HEK293 (cell line): ENCODE measurements at regions not wholly inside any gene's neighbourhood (a gene's known extent, or its start where the extent isn't known, plus 50 kb on each side); places are given as distances from the start of the nearest gene placed in this dataset.

Source experiments
- CTCF ChIA-PET: fragments of 350-600 bp; formaldehyde crosslinking; extraction: SDS; loops from one replicate; lab custom pipeline; 2021; ENCODE audit warnings: antibody characterized with exemption; lab: Yijun Ruan, JAX
- POLR2A ChIA-PET: fragments of 300-600 bp; formaldehyde crosslinking; extraction: SDS; loops from one replicate; lab custom pipeline; 2020; ENCODE audit warnings: antibody characterized with exemption, inconsistent platforms; lab: Yijun Ruan, JAX
- H3K27ac ChIP-seq: fragments of 200-500 bp; sonication (Bioruptor generic); 2 replicates; pipeline ENCODE4 v1.5.1; 2014; ENCODE audit warnings: low read depth, low read length, control low read depth, inconsistent platforms; ENCODE audit errors: extremely low read depth
- H3K36me3 ChIP-seq, 2 experiments: fragments of 200-500 bp in 1 of 2; sonication (Bioruptor generic) in 1 of 2; 1 replicate in 1 of 2; 2 replicates in 1 of 2; pipeline ENCODE4 v1.5.1; 2014 to 2017; ENCODE audit warnings: inconsistent platforms in 2 of 2, low read length in 2 of 2; ENCODE audit not compliant: control insufficient read depth in 2 of 2, insufficient read depth in 1 of 2
- H3K4me1 ChIP-seq: fragments of 200-500 bp; sonication (Bioruptor generic); 2 replicates; pipeline ENCODE4 v1.5.1; 2014; ENCODE audit warnings: mild to moderate bottlenecking, low read length, inconsistent platforms; ENCODE audit not compliant: control insufficient read depth, insufficient read depth
- H3K4me3 ChIP-seq: 2 replicates; pipeline ENCODE4 v1.5.1; 2011; ENCODE audit warnings: low read depth, mild to moderate bottlenecking, control low read depth, low read length, moderate library complexity
- H3K9me3 ChIP-seq: fragments of 200-500 bp; sonication (Bioruptor generic); 2 replicates; pipeline ENCODE4 v1.5.1; 2014; ENCODE audit warnings: low read depth, low read length, inconsistent platforms; ENCODE audit not compliant: control insufficient read depth, insufficient read depth
- BCL6B ChIP-seq: fragments of 450-650 bp; formaldehyde crosslinking; IDR thresholded peaks from 2 replicates; pipeline ENCODE4 v1.5.1; 2017; ENCODE audit warnings: missing biosample characterization, missing genetic modification characterization
- EGR2 ChIP-seq: fragments of 450-650 bp; formaldehyde crosslinking; IDR thresholded peaks from 2 replicates; pipeline ENCODE4 v1.5.1; 2016; ENCODE audit warnings: low read depth, missing biosample characterization, missing genetic modification characterization
- GLI2 ChIP-seq: fragments of 450-650 bp; formaldehyde crosslinking; IDR thresholded peaks from 2 replicates; pipeline ENCODE4; 2017; ENCODE audit warnings: missing biosample characterization, missing genetic modification characterization, low read depth, borderline replicate concordance
- KLF1 ChIP-seq: fragments of 450-650 bp; formaldehyde crosslinking; IDR thresholded peaks from 2 replicates; pipeline ENCODE4 v1.5.1; 2016; ENCODE audit warnings: missing biosample characterization, missing genetic modification characterization
- PRDM4 ChIP-seq: fragments of 450-650 bp; formaldehyde crosslinking; IDR thresholded peaks from 2 replicates; pipeline ENCODE4 v1.5.1; 2017; ENCODE audit warnings: missing biosample characterization, missing genetic modification characterization
- YY1 ChIP-seq: fragments of 450-650 bp; formaldehyde crosslinking; IDR thresholded peaks from 2 replicates; pipeline ENCODE4 v1.5.1; 2018; ENCODE audit warnings: missing biosample characterization, missing genetic modification characterization
- ZBTB21 ChIP-seq: fragments of 450-650 bp; formaldehyde crosslinking; IDR thresholded peaks from 2 replicates; pipeline ENCODE4 v1.5.1; 2017; ENCODE audit warnings: missing biosample characterization, missing genetic modification characterization
- ZBTB48 ChIP-seq: fragments of 450-650 bp; formaldehyde crosslinking; IDR thresholded peaks from 2 replicates; pipeline ENCODE4 v1.5.1; 2016; ENCODE audit warnings: missing biosample characterization, missing genetic modification characterization
- ZBTB6 ChIP-seq: fragments of 450-650 bp; formaldehyde crosslinking; IDR thresholded peaks from 2 replicates; pipeline ENCODE4 v1.5.1; 2017; ENCODE audit warnings: missing biosample characterization, missing genetic modification characterization
- ZNF169 ChIP-seq: fragments of 450-650 bp; formaldehyde crosslinking; IDR thresholded peaks from 2 replicates; pipeline ENCODE4 v1.5.1; 2016; ENCODE audit warnings: missing biosample characterization, missing genetic modification characterization
- ZNF19 ChIP-seq: fragments of 450-650 bp; formaldehyde crosslinking; IDR thresholded peaks from 2 replicates; pipeline ENCODE4; 2016; ENCODE audit warnings: missing biosample characterization, missing genetic modification characterization, low read depth
- ZNF302 ChIP-seq: fragments of 450-650 bp; formaldehyde crosslinking; IDR thresholded peaks from 2 replicates; pipeline ENCODE4 v1.5.1; 2016; ENCODE audit warnings: missing biosample characterization, missing genetic modification characterization, low read depth
- ZNF350 ChIP-seq: fragments of 450-650 bp; formaldehyde crosslinking; IDR thresholded peaks from 2 replicates; pipeline ENCODE4 v1.5.0; 2017; ENCODE audit warnings: missing biosample characterization, mild to moderate bottlenecking, missing genetic modification characterization
- ZNF354C ChIP-seq: fragments of 450-650 bp; formaldehyde crosslinking; IDR thresholded peaks from 2 replicates; pipeline ENCODE4 v1.5.1; 2016; ENCODE audit warnings: missing biosample characterization, missing genetic modification characterization, low read depth, borderline replicate concordance
- ZNF394 ChIP-seq: fragments of 450-650 bp; formaldehyde crosslinking; IDR thresholded peaks from 2 replicates; pipeline ENCODE4 v1.5.1; 2016; ENCODE audit warnings: missing biosample characterization, missing genetic modification characterization, mild to moderate bottlenecking, moderate library complexity, borderline replicate concordance
- ZNF449 ChIP-seq: fragments of 450-650 bp; formaldehyde crosslinking; IDR thresholded peaks from 2 replicates; pipeline ENCODE4 v1.5.1; 2017; ENCODE audit warnings: missing biosample characterization, mild to moderate bottlenecking, missing genetic modification characterization, moderate library complexity
- ZNF48 ChIP-seq: fragments of 450-650 bp; formaldehyde crosslinking; IDR thresholded peaks from 2 replicates; pipeline ENCODE4 v1.5.1; 2016; ENCODE audit warnings: missing biosample characterization, missing genetic modification characterization
- ZNF514 ChIP-seq: fragments of 450-650 bp; formaldehyde crosslinking; IDR thresholded peaks from 2 replicates; pipeline ENCODE4 v1.5.1; 2016; ENCODE audit warnings: missing biosample characterization, missing genetic modification characterization
- ZNF555 ChIP-seq: fragments of 450-650 bp; formaldehyde crosslinking; conservative IDR thresholded peaks from 2 replicates; pipeline ENCODE4 v1.5.1; 2017; ENCODE audit warnings: missing biosample characterization, mild to moderate bottlenecking, missing genetic modification characterization, inconsistent platforms
- ZNF561 ChIP-seq: fragments of 450-650 bp; IDR thresholded peaks from 2 replicates; pipeline ENCODE4 v1.5.1; 2018; ENCODE audit warnings: missing biosample characterization, missing genetic modification characterization, borderline replicate concordance
- ZNF585B ChIP-seq: fragments of 450-650 bp; formaldehyde crosslinking; IDR thresholded peaks from 2 replicates; pipeline ENCODE4 v1.5.1; 2016; ENCODE audit warnings: missing biosample characterization, missing genetic modification characterization
- ZNF626 ChIP-seq: fragments of 450-650 bp; sonication (Bioruptor Pico); formaldehyde crosslinking; IDR thresholded peaks from 2 replicates; pipeline ENCODE4 v1.5.1; 2018; ENCODE audit warnings: missing biosample characterization, missing genetic modification characterization, inconsistent platforms
- ZSCAN23 ChIP-seq: fragments of 450-650 bp; formaldehyde crosslinking; IDR thresholded peaks from 2 replicates; pipeline ENCODE4 v1.5.1; 2016; ENCODE audit warnings: missing biosample characterization, missing genetic modification characterization
- TF ChIP-seq, protein P1 (sequence below): fragments of 450-650 bp; formaldehyde crosslinking; IDR thresholded peaks from 2 replicates; pipeline ENCODE4 v1.5.1; 2016; ENCODE audit warnings: missing biosample characterization, missing genetic modification characterization
- TF ChIP-seq, protein P2 (sequence below): fragments of 450-650 bp; formaldehyde crosslinking; IDR thresholded peaks from 2 replicates; pipeline ENCODE4; 2016; ENCODE audit warnings: missing biosample characterization, missing genetic modification characterization

GRCh38 chr3:78314327-78314726, 1274.4 kb downstream of the ROBO2 start (continued):
- no peak for TF ChIP-seq ZNF350 (tag by site-specific recombination)
- no peak for TF ChIP-seq EGR2 (tag by site-specific recombination)
- TF ChIP-seq ZNF561 (tag by site-specific recombination): no peak
- TF ChIP-seq, all 188 proteins: peak for 0

DNA sequence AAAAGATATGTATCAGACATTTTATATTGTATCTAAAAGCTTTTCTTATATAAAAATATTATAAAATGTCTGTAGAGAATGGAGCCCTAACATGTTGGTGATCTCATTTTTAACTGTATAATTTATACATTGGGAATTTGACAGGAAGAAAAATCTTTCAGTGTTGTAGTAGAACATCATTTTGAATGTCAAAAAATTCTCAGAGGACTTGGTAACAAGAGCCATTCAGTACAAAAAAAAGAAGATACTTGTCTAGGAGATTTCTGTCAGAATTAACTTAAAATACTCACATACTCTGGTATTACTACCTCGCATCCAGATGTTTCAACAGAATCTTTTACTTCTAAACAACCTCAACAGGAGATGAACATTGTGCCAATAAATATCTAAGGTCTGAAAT, 1277.9 kb downstream of the ROBO2 start:
- CTCF ChIA-PET: interaction anchor here (1.0 kb wide), 1 partner anchor 51 kb away, joined by 3 read pairs; no protein-coding TSS in a partner anchor
- TF ChIP-seq ZNF449 (tag by site-specific recombination): no peak
- TF ChIP-seq ZNF555 (tag by site-specific recombination): no peak
- no peak for TF ChIP-seq GLI2 (tag by site-specific recombination)
- TF ChIP-seq BCL6B (tag by site-specific recombination): no peak
- TF ChIP-seq ZNF394 (tag by site-specific recombination): no peak
- no peak for TF ChIP-seq ZNF302 (tag by site-specific recombination)
- no peak for TF ChIP-seq ZNF169 (tag by site-specific recombination)
- no peak for TF ChIP-seq ZBTB48 (tag by site-specific recombination)
- no peak for TF ChIP-seq PRDM4 (tag by site-specific recombination)
- TF ChIP-seq ZNF354C (tag by site-specific recombination): no peak
- TF ChIP-seq ZNF514 (tag by site-specific recombination): no peak
- Histone ChIP-seq H3K27ac (no peak overlapping the region), H3K36me3 (no peaks in the 10 kb centered on the region), H3K4me1 (no peaks in the 10 kb centered on the region), H3K4me3 (no peak overlapping the region), H3K9me3 (no peaks in the 10 kb centered on the region)
- POLR2A ChIA-PET: no interaction called here

DNA sequence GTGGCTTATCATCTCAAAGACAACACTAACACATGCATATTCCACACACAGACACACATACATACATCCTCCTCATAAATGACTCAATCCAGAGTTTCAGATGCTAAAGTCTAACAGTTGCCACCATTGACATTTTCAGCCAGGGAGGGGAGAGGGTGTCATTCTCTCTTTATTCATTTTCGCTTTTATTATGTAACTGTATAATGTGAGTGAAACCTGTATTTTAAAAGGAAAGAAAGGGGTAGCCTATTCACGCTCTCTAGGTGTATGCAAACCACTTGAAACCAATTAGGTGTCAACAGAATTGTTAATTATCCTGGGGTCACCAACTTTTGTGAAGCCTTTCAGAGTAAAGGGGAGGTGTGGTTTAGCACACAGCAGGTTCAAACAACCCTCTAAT, 1282.9 kb downstream of the ROBO2 start:
- Histone ChIP-seq H3K4me3 (no peak overlapping the region), H3K9me3 (no peaks in the 10 kb centered on the region), H3K27ac (no peak overlapping the region), H3K36me3 (no peaks in the 10 kb centered on the region), H3K4me1 (no peaks in the 10 kb centered on the region)
- POLR2A ChIA-PET: no interaction called here
- CTCF ChIA-PET: interaction anchor here (0.6 kb wide), 1 partner anchor 1189 kb away, joined by 3 read pairs; no protein-coding TSS in a partner anchor
- TF ChIP-seq ZSCAN23 (no peak), ZNF48 (tag by site-specific recombination) (no peak), KLF1 (tag by site-specific recombination) (no peak), ZNF626 (tag by site-specific recombination) (no peak), ZBTB6 (tag by site-specific recombination) (no peak), ZNF585B (tag by site-specific recombination) (no peak), YY1 (no peak), ZNF19 (tag by site-specific recombination) (no peak), ZBTB21 (tag by site-specific recombination) (no peak)
- TF ChIP-seq, protein P1, sequence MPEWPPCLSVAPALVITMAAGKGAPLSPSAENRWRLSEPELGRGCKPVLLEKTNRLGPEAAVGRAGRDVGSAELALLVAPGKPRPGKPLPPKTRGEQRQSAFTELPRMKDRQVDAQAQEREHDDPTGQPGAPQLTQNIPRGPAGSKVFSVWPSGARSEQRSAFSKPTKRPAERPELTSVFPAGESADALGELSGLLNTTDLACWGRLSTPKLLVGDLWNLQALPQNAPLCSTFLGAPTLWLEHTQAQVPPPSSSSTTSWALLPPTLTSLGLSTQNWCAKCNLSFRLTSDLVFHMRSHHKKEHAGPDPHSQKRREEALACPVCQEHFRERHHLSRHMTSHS (tag by site-specific recombination): no peak
- TF ChIP-seq, protein P2, sequence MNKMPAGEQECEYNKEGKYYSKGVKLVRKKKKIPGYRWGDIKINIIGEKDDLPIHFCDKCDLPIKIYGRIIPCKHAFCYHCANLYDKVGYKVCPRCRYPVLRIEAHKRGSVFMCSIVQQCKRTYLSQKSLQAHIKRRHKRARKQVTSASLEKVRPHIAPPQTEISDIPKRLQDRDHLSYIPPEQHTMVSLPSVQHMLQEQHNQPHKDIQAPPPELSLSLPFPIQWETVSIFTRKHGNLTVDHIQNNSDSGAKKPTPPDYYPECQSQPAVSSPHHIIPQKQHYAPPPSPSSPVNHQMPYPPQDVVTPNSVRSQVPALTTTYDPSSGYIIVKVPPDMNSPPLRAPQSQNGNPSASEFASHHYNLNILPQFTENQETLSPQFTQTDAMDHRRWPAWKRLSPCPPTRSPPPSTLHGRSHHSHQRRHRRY (tag by site-specific recombination): no peak
